ENCODE measurements at regions not wholly inside any gene's neighbourhood (a gene's known extent, or its start where the extent isn't known, plus 50 kb on each side); places are given as distances from the start of the nearest gene placed in this dataset.
"Not testable (repeated sequence)": the region's sequence is repeated elsewhere in the genome, so short reads cannot be mapped to it uniquely, and the experiment has no call there.

GRCh38 chr19:13634658-13635057 is 128.4 kb upstream of the CACNA1A start:
- H3K36me3 Mint-ChIP-seq (ENCODE audit: low read depth): no peaks in the 10 kb centered on the region
- no peaks in the 10 kb centered on the region for H3K9me3 Mint-ChIP-seq
- no peak for DNase-seq
- H3K27ac Mint-ChIP-seq: no peak overlapping the region
- H3K4me3 Mint-ChIP-seq: no peak overlapping the region
- CTCF ChIA-PET: no interaction called here
- H3K27me3 Mint-ChIP-seq: peaks cover 4% of the 10 kb centered on the region
- H3K4me1 Mint-ChIP-seq: no peaks in the 10 kb centered on the region
- POLR2A ChIA-PET: no interaction called here

GRCh38 chr19:13633522-13633922 is 127.2 kb upstream of the CACNA1A start:
- Mint-ChIP-seq H3K36me3 (ENCODE audit: low read depth) (no peaks in the 10 kb centered on the region), H3K4me1 (no peaks in the 10 kb centered on the region), H3K27me3 (peaks cover 1% of the 10 kb centered on the region), H3K4me3 (no peak overlapping the region), H3K27ac (no peak overlapping the region), H3K9me3 (no peaks in the 10 kb centered on the region)
- no peak for DNase-seq
- ChIA-PET POLR2A (no interaction called here), CTCF (no interaction called here)

- Mint-ChIP-seq H3K9me3 (no peaks in the 10 kb centered on the region), H3K36me3 (ENCODE audit: low read depth) (no peaks in the 10 kb centered on the region), H3K27ac (no peak overlapping the region), H3K4me3 (no peak overlapping the region), H3K27me3 (peaks cover 1% of the 10 kb centered on the region), H3K4me1 (no peaks in the 10 kb centered on the region)
- no peak for DNase-seq
- ChIA-PET POLR2A (no interaction called here), CTCF (no interaction called here)
These were observed 126.8 kb upstream of the CACNA1A start for GRCh38 chr19:13633109-13633508.

- CTCF ChIA-PET, H3K4me3 Mint-ChIP-seq: not testable (repeated sequence)
These were observed 125.9 kb upstream of the CACNA1A start for GRCh38 chr19:13632164-13632563.

GRCh38 chr19:13629687-13630357 is 123.5 kb upstream of the CACNA1A start:
- POLR2A ChIA-PET: no interaction called here
- Mint-ChIP-seq H3K27ac (no peak overlapping the region), H3K4me3 (no peak overlapping the region), H3K9me3 (no peaks in the 10 kb centered on the region), H3K27me3 (peaks cover 7% of the 10 kb centered on the region), H3K36me3 (ENCODE audit: low read depth) (no peaks in the 10 kb centered on the region), H3K4me1 (no peaks in the 10 kb centered on the region)
- DNase-seq: no peak
- CTCF ChIA-PET: no interaction called here

More at GRCh38 chr19:13632164-13632563, 125.9 kb upstream of the CACNA1A start:
- H3K9me3 Mint-ChIP-seq; H3K36me3 Mint-ChIP-seq (ENCODE audit: low read depth); H3K27me3 Mint-ChIP-seq; POLR2A ChIA-PET; DNase-seq; H3K27ac Mint-ChIP-seq; H3K4me1 Mint-ChIP-seq: not testable (repeated sequence)

GRCh38 chr19:13627531-13627930 is 121.3 kb upstream of the CACNA1A start:
- CTCF ChIA-PET: no interaction called here
- Mint-ChIP-seq H3K4me1 (no peaks in the 10 kb centered on the region), H3K4me3 (no peak overlapping the region), H3K36me3 (ENCODE audit: low read depth) (no peaks in the 10 kb centered on the region), H3K27me3 (peaks cover 25% of the 10 kb centered on the region), H3K9me3 (no peaks in the 10 kb centered on the region), H3K27ac (no peak overlapping the region)
- POLR2A ChIA-PET: no interaction called here
- DNase-seq: no peak

- Mint-ChIP-seq H3K36me3 (ENCODE audit: low read depth) (no peaks in the 10 kb centered on the region), H3K4me1 (no peaks in the 10 kb centered on the region), H3K9me3 (no peaks in the 10 kb centered on the region), H3K27me3 (peaks cover 28% of the 10 kb centered on the region), H3K4me3 (no peak overlapping the region), H3K27ac (no peak overlapping the region)
- CTCF ChIA-PET: no interaction called here
- POLR2A ChIA-PET: no interaction called here
- no peak for DNase-seq
These were observed 117.7 kb upstream of the CACNA1A start for GRCh38 chr19:13623716-13624710.

GRCh38 chr19:13622766-13623715 is 116.8 kb upstream of the CACNA1A start:
- Mint-ChIP-seq H3K27me3 (peaks cover 30% of the 10 kb centered on the region), H3K9me3 (no peaks in the 10 kb centered on the region)
- POLR2A ChIA-PET: no interaction called here

GRCh38 chr19:13621413-13621812 is 115.1 kb upstream of the CACNA1A start:
- peaks cover 34% of the 10 kb centered on the region for H3K27me3 Mint-ChIP-seq

More at GRCh38 chr19:13622766-13623715, 116.8 kb upstream of the CACNA1A start:
- CTCF ChIA-PET: no interaction called here
- DNase-seq: no peak
- H3K27ac Mint-ChIP-seq: no peak overlapping the region
- H3K4me3 Mint-ChIP-seq: no peak overlapping the region
- H3K36me3 Mint-ChIP-seq (ENCODE audit: low read depth): no peaks in the 10 kb centered on the region
- no peaks in the 10 kb centered on the region for H3K4me1 Mint-ChIP-seq

GRCh38 chr19:13619203-13619632 is 112.9 kb upstream of the CACNA1A start:
- H3K4me1 Mint-ChIP-seq: no peaks in the 10 kb centered on the region
- no peaks in the 10 kb centered on the region for H3K36me3 Mint-ChIP-seq (ENCODE audit: low read depth)
- H3K9me3 Mint-ChIP-seq: no peaks in the 10 kb centered on the region
- H3K4me3 Mint-ChIP-seq: no peak overlapping the region
- no peak overlapping the region for H3K27ac Mint-ChIP-seq
- POLR2A ChIA-PET: no interaction called here
- CTCF ChIA-PET: no interaction called here
- DNase-seq: no peak
- peaks cover 27% of the 10 kb centered on the region for H3K27me3 Mint-ChIP-seq

More at GRCh38 chr19:13621413-13621812, 115.1 kb upstream of the CACNA1A start:
- ChIA-PET CTCF (no interaction called here), POLR2A (no interaction called here)
- no peaks in the 10 kb centered on the region for H3K9me3 Mint-ChIP-seq
- H3K36me3 Mint-ChIP-seq (ENCODE audit: low read depth): no peaks in the 10 kb centered on the region
- no peak overlapping the region for H3K27ac Mint-ChIP-seq
- DNase-seq: peak; percentile 24
- H3K4me1 Mint-ChIP-seq: no peaks in the 10 kb centered on the region
- H3K4me3 Mint-ChIP-seq: no peak overlapping the region

- ChIA-PET CTCF (no interaction called here), POLR2A (no interaction called here)
- H3K27ac Mint-ChIP-seq: no peak overlapping the region
- no peak for DNase-seq
- no peaks in the 10 kb centered on the region for H3K9me3 Mint-ChIP-seq
- no peak overlapping the region for H3K4me3 Mint-ChIP-seq
- peaks cover 10% of the 10 kb centered on the region for H3K27me3 Mint-ChIP-seq
- H3K4me1 Mint-ChIP-seq: no peaks in the 10 kb centered on the region
- H3K36me3 Mint-ChIP-seq (ENCODE audit: low read depth): no peaks in the 10 kb centered on the region
These were observed 109.6 kb upstream of the CACNA1A start for GRCh38 chr19:13615890-13616289.

- peaks cover 4% of the 10 kb centered on the region for H3K4me1 Mint-ChIP-seq
- H3K36me3 Mint-ChIP-seq (ENCODE audit: low read depth): no peaks in the 10 kb centered on the region
- ChIA-PET POLR2A (no interaction called here), CTCF (no interaction called here)
- peaks cover 9% of the 10 kb centered on the region for H3K27me3 Mint-ChIP-seq
- H3K27ac Mint-ChIP-seq: no peak overlapping the region
- no peaks in the 10 kb centered on the region for H3K9me3 Mint-ChIP-seq
- DNase-seq: no peak
- no peak overlapping the region for H3K4me3 Mint-ChIP-seq
These were observed 107.2 kb upstream of the CACNA1A start for GRCh38 chr19:13613447-13613846.

- Mint-ChIP-seq H3K4me3 (no peak overlapping the region), H3K27me3 (peaks cover 4% of the 10 kb centered on the region), H3K27ac (no peak overlapping the region), H3K4me1 (peaks cover 4% of the 10 kb centered on the region), H3K36me3 (ENCODE audit: low read depth) (no peaks in the 10 kb centered on the region), H3K9me3 (no peaks in the 10 kb centered on the region)
- ChIA-PET CTCF (no interaction called here), POLR2A (no interaction called here)
- DNase-seq: no peak
These were observed 105.3 kb upstream of the CACNA1A start for GRCh38 chr19:13611596-13611995.

Data from activated CD4-positive, alpha-beta memory T cell treated with anti-CD3 and anti-CD28 coated beads, Interleukin-2, amount 10 ng/mL, durations not matched to agents 7 days and 5 days (primary cell).